ENCODE measurements at regions not wholly inside any gene's neighbourhood (a gene's known extent, or its start where the extent isn't known, plus 50 kb on each side); places are given as distances from the start of the nearest gene placed in this dataset.

DNA sequence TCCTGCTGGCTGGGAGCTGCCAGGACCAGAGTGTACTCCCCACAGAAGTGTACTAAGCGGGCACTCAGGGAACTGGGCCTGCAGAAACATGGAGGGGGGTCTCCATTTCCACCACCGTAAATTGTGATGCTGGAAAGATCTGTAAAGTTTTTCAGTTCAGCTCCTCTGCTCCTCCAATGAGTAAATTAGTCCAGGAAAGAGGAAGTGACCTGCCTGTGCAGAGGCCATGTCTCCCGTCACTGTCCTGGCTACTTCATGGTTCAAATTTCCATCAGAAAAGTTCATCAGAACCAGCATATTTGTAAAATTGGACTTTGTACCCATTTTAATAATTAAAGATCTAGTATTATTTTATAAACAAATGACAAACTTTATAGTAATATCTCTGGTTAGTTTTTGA is 226.7 kb upstream of the THBS1 start:
- TF ChIP-seq, protein P1, sequence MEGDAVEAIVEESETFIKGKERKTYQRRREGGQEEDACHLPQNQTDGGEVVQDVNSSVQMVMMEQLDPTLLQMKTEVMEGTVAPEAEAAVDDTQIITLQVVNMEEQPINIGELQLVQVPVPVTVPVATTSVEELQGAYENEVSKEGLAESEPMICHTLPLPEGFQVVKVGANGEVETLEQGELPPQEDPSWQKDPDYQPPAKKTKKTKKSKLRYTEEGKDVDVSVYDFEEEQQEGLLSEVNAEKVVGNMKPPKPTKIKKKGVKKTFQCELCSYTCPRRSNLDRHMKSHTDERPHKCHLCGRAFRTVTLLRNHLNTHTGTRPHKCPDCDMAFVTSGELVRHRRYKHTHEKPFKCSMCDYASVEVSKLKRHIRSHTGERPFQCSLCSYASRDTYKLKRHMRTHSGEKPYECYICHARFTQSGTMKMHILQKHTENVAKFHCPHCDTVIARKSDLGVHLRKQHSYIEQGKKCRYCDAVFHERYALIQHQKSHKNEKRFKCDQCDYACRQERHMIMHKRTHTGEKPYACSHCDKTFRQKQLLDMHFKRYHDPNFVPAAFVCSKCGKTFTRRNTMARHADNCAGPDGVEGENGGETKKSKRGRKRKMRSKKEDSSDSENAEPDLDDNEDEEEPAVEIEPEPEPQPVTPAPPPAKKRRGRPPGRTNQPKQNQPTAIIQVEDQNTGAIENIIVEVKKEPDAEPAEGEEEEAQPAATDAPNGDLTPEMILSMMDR (IDR thresholded peaks at IDR 0.05): no peak
- TF ChIP-seq HEYL (CRISPR knock-in tag; IDR thresholded peaks at IDR 0.05) (no peak), JUNB (IDR thresholded peaks at IDR 0.05) (no peak), POLR2AphosphoS2 (conservative IDR thresholded peaks at IDR 0.05; ENCODE audit: low read length) (no peak), BHLHE40 (IDR thresholded peaks at IDR 0.05; ENCODE audit: low read depth, low read length) (no peak), ESRRA (IDR thresholded peaks at IDR 0.05; ENCODE audit: borderline replicate concordance, low read length) (no peak)

Measured in A549 (cell line).